ENCODE measurements at regions not wholly inside any gene's neighbourhood (a gene's known extent, or its start where the extent isn't known, plus 50 kb on each side); places are given as distances from the start of the nearest gene placed in this dataset.

GRCh38 chr4:45701621-45702020 is 422.2 kb downstream of the GABRG1 start:
- no peak for ATAC-seq (ENCODE audit: low FRiP score)
- no peak for TF ChIP-seq CTCF (IDR thresholded peaks at IDR 0.05)
- DNase-seq (ENCODE audit: low spot score): no peak

- no peak for TF ChIP-seq CTCF (IDR thresholded peaks at IDR 0.05)
- DNase-seq (ENCODE audit: low spot score) (no peak), ATAC-seq (ENCODE audit: low FRiP score) (no peak)
Measured at GRCh38 chr4:45693746-45694145, 430.1 kb downstream of the GABRG1 start.

GRCh38 chr4:45692131-45692735 is 431.6 kb downstream of the GABRG1 start:
- no peak for TF ChIP-seq CTCF (IDR thresholded peaks at IDR 0.05)
- ATAC-seq (ENCODE audit: low FRiP score) (no peak), DNase-seq (ENCODE audit: low spot score) (no peak)

- ATAC-seq (ENCODE audit: low FRiP score): no peak
- TF ChIP-seq CTCF (IDR thresholded peaks at IDR 0.05): no peak
- DNase-seq (ENCODE audit: low spot score): no peak
Measured at GRCh38 chr4:45688341-45688740, 435.5 kb downstream of the GABRG1 start.

GRCh38 chr4:45679411-45679810 is 444.4 kb downstream of the GABRG1 start:
- TF ChIP-seq CTCF (IDR thresholded peaks at IDR 0.05): no peak
- ATAC-seq (ENCODE audit: low FRiP score) (no peak), DNase-seq (ENCODE audit: low spot score) (no peak)

GRCh38 chr4:45668128-45668527 is 455.7 kb downstream of the GABRG1 start:
- ATAC-seq (ENCODE audit: low FRiP score): no peak
- no peak for DNase-seq (ENCODE audit: low spot score)
- no peak for TF ChIP-seq CTCF (IDR thresholded peaks at IDR 0.05)

GRCh38 chr4:45663628-45664081 is 460.2 kb downstream of the GABRG1 start:
- TF ChIP-seq CTCF (IDR thresholded peaks at IDR 0.05): no peak
- DNase-seq (ENCODE audit: low spot score) (no peak), ATAC-seq (ENCODE audit: low FRiP score) (no peak)
